Uterus (tissue), 2 donors: ENCODE measurements at regions not wholly inside any gene's neighbourhood (a gene's known extent, or its start where the extent isn't known, plus 50 kb on each side); places are given as distances from the start of the nearest gene placed in this dataset.

ENCODE experiments used
- POLR2A ChIP-seq, 2 donors: fragments of 450-650 bp; IDR thresholded peaks; one replicate each; pipeline ENCODE4 v1.6.1; 2016; ENCODE audit warnings: antibody characterized with exemption in 2 of 2, mild to moderate bottlenecking in 1 of 2, moderate library complexity in 1 of 2
- TF ChIP-seq, protein P1 (sequence below), 4 experiments: fragments of 200-600 bp in 2 of 4; fragments of 450-650 bp in 2 of 4; sonication (generic) in 2 of 4; IDR thresholded peaks; one replicate each; pipeline ENCODE4 v1.5.1; 2016 to 2019; ENCODE audit warnings: antibody characterized with exemption in 4 of 4, mild to moderate bottlenecking in 2 of 4, moderate library complexity in 1 of 4

- TF ChIP-seq, protein P1, sequence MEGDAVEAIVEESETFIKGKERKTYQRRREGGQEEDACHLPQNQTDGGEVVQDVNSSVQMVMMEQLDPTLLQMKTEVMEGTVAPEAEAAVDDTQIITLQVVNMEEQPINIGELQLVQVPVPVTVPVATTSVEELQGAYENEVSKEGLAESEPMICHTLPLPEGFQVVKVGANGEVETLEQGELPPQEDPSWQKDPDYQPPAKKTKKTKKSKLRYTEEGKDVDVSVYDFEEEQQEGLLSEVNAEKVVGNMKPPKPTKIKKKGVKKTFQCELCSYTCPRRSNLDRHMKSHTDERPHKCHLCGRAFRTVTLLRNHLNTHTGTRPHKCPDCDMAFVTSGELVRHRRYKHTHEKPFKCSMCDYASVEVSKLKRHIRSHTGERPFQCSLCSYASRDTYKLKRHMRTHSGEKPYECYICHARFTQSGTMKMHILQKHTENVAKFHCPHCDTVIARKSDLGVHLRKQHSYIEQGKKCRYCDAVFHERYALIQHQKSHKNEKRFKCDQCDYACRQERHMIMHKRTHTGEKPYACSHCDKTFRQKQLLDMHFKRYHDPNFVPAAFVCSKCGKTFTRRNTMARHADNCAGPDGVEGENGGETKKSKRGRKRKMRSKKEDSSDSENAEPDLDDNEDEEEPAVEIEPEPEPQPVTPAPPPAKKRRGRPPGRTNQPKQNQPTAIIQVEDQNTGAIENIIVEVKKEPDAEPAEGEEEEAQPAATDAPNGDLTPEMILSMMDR (IDR thresholded peaks at IDR 0.05): no peak
- no peak for TF ChIP-seq POLR2A (IDR thresholded peaks at IDR 0.05)
These were observed 795.8 kb downstream of the SEMA5A start for GRCh38 chr5:8750100-8750499.
